GM19023 (cell line): ENCODE measurements at regions not wholly inside any gene's neighbourhood (a gene's known extent, or its start where the extent isn't known, plus 50 kb on each side); places are given as distances from the start of the nearest gene placed in this dataset.
"Not testable (repeated sequence)": the region's sequence is repeated elsewhere in the genome, so short reads cannot be mapped to it uniquely, and the experiment has no call there.

Experiments
- ATAC-seq: cut with Tn5 transposase; IDR thresholded peaks from one replicate; pipeline ENCODE4 v1.9.1; 2021; ENCODE audit warnings: mild to moderate bottlenecking, moderate library complexity; ENCODE audit not compliant: unreplicated experiment

GRCh38 chr2:90289291-90289980 lies 1598.0 kb downstream of the RPIA start:
- not testable (repeated sequence) for ATAC-seq

DNA sequence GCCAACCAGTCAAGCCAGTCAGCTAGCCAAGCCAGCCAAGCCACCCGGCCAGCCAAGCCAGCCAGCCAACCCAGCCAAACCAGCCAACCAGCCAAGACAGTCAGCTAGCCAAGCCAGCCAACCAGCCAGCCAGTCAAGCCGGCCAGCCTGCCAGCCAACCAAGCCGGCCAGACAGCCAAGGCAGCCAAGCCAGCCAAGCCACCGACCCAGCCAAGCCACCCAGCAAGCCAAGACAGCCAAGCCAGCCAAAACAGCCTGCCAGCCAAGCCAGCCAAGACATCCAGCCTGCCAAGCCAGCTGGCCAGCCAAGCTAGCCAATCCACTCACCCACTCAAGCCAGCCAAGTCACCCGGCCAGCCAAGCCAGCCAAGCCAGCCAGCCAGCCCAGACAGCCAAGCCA lies 1599.2 kb downstream of the RPIA start:
- not testable (repeated sequence) for ATAC-seq

DNA sequence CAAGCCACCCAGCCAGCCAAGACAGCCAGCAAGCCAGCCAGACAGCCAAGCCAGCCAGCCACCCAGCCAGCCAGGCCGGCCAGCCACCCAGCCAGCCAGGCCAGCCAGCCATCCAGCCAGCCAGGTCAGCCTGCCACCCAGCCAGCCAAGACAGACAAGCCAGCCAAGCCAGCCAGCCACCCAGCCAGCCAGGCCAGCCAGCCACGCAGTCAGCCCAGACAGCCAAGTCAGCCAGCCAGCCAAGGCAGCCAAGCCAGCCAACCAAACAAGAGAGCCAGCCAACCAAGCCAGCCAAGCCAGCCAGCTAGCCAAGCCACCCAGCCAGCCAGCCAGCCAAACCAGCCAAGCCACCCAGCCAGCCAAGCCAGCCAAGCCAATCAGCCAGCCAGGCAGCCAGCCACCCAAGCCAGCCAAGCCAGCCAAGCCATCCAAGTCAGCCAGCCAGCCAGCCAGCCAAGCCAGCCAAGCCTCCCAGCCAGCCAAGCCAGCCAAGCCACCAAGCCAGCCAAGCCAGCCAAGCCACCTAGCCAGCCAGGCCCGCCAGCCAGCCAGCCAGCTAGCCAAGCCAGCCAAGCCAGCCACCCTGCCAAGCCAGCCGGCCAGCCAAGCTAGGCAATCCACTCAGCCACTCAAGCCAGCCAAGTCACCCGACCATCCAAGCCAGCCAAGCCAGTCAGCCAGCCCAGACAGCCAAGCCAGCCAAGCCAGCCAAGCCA lies 1599.9 kb downstream of the RPIA start:
- ATAC-seq, result not testable (repeated sequence)

- not testable (repeated sequence) for ATAC-seq
Measured at GRCh38 chr2:90291934-90292333, 1600.5 kb downstream of the RPIA start.

DNA sequence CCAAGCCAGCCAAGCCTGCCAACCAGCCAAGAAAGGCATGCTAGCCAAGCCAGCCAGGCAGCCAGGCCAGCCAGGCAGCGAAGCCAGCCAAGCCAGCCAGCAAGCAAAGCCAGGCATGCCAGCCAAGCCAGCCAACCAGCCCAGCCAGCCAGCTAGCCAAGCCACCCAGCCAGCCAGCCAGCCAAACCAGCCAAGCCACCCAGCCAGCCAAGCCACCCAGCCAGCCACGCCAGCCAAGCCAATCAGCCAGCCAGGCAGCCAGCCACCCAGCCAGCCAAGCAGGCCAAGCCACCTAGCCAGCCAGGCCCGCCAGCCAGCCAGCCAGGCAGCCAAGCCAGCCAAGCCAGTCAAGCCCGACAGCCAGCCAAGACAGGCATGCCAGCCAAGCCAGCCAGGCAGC lies 1601.0 kb downstream of the RPIA start:
- ATAC-seq, result not testable (repeated sequence)

GRCh38 chr2:90293224-90293623 lies 1601.8 kb downstream of the RPIA start:
- not testable (repeated sequence) for ATAC-seq

GRCh38 chr2:90293806-90294205 lies 1602.3 kb downstream of the RPIA start:
- ATAC-seq, result not testable (repeated sequence)

GRCh38 chr2:90295036-90295750 lies 1603.7 kb downstream of the RPIA start:
- ATAC-seq, result not testable (repeated sequence)

GRCh38 chr2:90296484-90296777 lies 1605.0 kb downstream of the RPIA start:
- ATAC-seq, result not testable (repeated sequence)

GRCh38 chr2:90297701-90298100 lies 1606.2 kb downstream of the RPIA start:
- ATAC-seq, result not testable (repeated sequence)

DNA sequence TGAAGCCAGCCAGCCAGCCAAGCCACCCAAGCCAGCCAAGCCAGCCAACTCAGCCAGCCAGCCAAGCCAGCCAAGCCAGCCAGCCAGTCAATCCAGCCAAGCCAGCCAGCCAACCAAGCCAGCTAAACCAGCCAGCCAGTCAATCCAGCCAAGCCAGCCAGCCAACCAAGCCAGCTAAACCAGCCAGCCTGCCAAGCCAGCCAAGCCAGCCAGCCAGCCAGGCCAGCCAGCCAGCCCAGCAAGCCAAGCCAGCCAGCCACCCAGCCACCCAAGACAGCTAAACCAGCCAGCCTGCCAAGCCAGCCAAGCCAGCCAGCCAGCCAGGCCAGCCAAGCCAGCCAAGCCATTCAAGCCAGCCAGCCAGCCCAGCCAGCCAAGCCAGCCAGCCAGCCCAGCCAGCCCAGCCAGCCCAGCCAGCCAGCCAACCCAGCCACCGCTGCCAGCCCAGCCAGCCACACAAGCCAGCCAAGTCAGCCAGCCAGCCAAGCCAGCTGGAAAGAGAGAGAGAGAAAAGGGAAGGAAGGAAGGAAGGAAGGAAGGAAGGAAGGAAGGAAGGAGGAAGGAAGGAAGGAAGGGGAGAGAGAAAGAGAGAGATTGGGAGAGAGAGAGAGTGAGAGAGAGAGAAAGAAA lies 1606.8 kb downstream of the RPIA start:
- not testable (repeated sequence) for ATAC-seq

DNA sequence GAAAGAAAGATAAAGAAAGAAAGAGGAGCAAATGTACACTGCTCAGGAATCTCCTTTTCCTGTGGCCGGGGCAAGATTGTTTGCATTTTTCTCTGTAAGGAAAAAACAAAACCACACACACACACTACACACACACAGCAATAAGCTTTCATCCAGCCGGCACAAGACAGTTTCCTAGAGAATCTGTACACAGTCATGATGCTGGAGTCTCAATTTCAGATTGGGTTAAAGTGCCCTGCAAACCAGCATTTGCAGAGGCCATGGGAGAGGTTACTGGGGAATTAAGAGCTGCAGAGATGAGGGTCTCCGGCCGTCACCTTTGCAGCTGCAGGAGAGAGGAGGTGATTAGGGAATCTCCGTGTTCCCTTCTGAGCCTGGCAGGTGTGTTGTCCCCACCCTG lies 1607.5 kb downstream of the RPIA start:
- ATAC-seq, result not testable (repeated sequence)

GRCh38 chr2:90322982-90323381 lies 1631.5 kb downstream of the RPIA start:
- ATAC-seq, result not testable (repeated sequence)

- not testable (repeated sequence) for ATAC-seq
Measured at GRCh38 chr2:90323612-90324558, 1632.4 kb downstream of the RPIA start.

DNA sequence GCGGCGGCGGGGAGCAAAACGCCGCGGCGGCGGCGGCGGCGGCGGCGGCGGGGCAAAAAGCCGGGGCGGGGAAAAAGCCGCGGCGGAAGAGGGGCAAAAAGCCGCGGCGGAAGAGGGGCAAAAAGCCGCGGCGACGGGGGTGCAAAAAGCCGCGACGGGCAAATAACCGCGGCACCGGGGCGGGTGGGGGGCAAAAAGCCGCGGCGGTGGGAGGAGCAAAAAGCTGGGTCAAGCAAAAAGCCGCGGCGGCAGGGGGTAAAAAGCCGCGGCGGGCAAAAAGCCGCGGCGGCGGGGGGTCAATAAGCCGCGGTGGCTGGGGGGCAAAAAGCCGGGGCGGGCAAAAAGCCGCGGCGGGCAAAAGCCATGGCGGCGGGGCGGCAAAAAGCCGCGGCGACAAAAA lies 1633.2 kb downstream of the RPIA start:
- ATAC-seq, result not testable (repeated sequence)

DNA sequence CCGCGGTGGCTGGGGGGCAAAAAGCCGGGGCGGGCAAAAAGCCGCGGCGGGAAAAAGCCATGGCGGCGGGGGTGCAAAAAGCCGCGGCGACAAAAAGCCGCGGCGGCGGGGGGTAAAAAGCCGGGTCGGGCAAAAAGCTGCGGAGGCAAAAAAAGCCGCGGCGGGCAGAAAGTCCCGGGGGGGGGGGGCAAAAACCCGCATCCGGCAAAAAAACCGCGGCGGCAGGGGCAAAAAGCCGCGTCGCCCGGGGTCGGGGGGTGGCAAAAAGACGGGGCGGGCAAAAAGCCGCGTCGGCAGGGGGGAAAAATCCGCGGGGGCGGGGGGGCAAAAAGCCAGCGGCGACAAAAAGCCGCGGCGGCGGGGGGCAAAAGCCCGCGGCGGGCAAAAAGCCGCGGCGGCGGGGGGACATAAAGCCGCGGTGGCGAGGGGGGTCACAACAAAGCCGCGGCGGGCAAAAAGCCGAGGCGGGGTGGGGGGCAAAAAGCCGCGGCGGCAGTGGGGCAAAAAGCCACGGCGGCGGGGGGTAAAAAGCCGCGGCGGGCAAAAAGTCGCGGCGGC lies 1634.4 kb downstream of the RPIA start:
- ATAC-seq, result not testable (repeated sequence)

DNA sequence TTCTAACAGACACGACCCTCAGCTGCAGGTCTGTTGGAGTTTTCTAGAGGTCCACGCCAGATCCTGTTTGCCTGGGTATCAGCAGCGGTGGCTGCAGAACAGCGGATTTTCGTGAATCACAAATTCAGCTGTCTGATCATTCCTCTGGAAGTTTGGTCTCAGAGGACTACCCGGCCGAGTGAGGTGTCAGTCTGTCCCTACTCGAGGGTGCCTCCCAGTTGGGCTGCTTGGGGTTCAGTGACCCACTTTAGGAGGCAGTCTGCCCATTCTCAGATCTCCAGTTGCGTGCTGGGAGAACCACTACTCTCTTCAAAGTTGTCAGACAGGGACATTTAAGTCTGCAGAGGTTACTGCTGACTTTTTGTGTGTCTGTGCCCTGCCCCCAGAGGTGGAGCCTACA lies 1664.1 kb downstream of the RPIA start:
- ATAC-seq, result not testable (repeated sequence)

- ATAC-seq, result not testable (repeated sequence)
Measured at GRCh38 chr2:90359344-90359743, 1667.9 kb downstream of the RPIA start.

DNA sequence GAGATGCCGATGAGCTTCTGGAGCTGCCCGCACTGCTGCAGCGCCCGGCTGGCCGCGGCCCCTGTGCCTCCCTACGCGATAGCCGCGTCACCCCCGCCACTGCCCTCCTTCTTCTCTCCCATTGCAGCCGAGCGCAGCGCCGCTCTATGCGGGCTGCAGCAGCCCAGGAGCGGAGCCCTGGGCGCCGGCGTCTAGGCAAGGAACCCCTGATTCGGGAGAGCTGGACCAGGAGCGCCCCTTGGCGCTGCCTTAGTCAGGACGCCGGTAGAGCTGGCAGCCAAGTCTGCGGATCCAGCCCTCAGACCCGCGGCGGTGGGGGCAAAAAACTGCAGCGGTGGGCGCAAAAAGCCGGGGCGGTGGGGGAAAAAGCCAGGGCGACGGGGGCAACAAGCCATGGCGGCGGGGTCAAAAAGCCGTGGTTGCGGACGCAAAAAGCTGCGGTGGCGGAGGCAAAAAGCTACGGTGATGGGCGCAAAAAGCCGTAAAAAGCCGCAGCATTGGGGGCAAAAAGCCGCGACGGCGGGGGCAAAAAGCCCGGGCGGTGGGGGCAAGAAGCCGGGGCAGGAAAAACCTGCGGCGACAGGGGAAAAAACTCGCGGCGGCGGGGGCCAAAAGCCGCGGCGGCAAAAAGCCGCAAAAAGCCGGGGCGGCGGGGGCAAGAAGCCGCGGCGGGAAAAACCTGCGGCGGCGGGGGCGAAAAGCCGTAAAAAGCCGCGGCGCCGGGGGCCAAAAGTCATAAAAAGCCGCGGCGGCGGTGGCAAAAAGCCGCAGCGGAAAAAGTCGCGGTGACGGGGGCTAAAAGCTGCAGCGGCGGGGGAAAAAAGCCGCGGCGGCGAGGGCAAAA lies 1668.6 kb downstream of the RPIA start:
- not testable (repeated sequence) for ATAC-seq
